Keratinocyte (primary cell): ENCODE measurements at regions not wholly inside any gene's neighbourhood (a gene's known extent, or its start where the extent isn't known, plus 50 kb on each side); places are given as distances from the start of the nearest gene placed in this dataset.

Experiments used
- DNase-seq: peaks from one replicate; pipeline ENCODE4 v3.0.0-alpha.2; 2011; ENCODE audit warnings: low read depth, missing footprints, low spot score
- FAIRE-seq: peaks from 2 replicates; lab custom pipeline; 2011; peaks lifted over from hg19 to GRCh38; lab: Jason Lieb, UNC
- H2AFZ ChIP-seq: 2 replicates; pipeline ENCODE4 v1.6.0; 2012; ENCODE audit warnings: low read length, control low read depth, inconsistent platforms; ENCODE audit not compliant: control insufficient read depth
- H3K27ac ChIP-seq: 2 replicates; pipeline ENCODE4 v1.5.1; 2011; ENCODE audit warnings: low read length; ENCODE audit not compliant: control insufficient read depth, insufficient read depth
- H3K27me3 ChIP-seq: 3 replicates; pipeline ENCODE4 v1.6.0; 2011; ENCODE audit warnings: low read length; ENCODE audit not compliant: control insufficient read depth, insufficient read depth; ENCODE audit errors: extremely low read depth
- H3K36me3 ChIP-seq, 2 experiments: 2 replicates in 1 of 2; 3 replicates in 1 of 2; pipeline ENCODE4 v1.5.1; 2011; ENCODE audit warnings: low read length in 2 of 2, mild to moderate bottlenecking in 1 of 2; ENCODE audit not compliant: control insufficient read depth in 2 of 2, insufficient read depth in 2 of 2; ENCODE audit errors: extremely low read depth in 1 of 2
- H3K4me1 ChIP-seq: 3 replicates; pipeline ENCODE4 v1.5.1; 2011; ENCODE audit warnings: low read length; ENCODE audit not compliant: control insufficient read depth, insufficient read depth; ENCODE audit errors: extremely low read depth
- H3K4me2 ChIP-seq: 3 replicates; pipeline ENCODE4 v1.6.0; 2011; ENCODE audit warnings: low read depth, low read length; ENCODE audit not compliant: control insufficient read depth, insufficient read depth; ENCODE audit errors: extremely low read depth
- H3K4me3 ChIP-seq, 3 experiments: fragments of 200-600 bp in 1 of 3; sonication (generic) in 1 of 3; 2 replicates in 2 of 3; 3 replicates in 1 of 3; pipeline ENCODE4 v1.5.1; 2011 to 2016; ENCODE audit warnings: low read length in 3 of 3, mild to moderate bottlenecking in 3 of 3, control low read depth in 2 of 3, inconsistent platforms in 1 of 3, low read depth in 1 of 3, mixed read lengths in 1 of 3, mixed run types in 1 of 3, moderate library complexity in 1 of 3; ENCODE audit not compliant: control insufficient read depth in 2 of 3, insufficient read depth in 2 of 3; ENCODE audit errors: extremely low read depth in 1 of 3
- H3K79me2 ChIP-seq: 2 replicates; pipeline ENCODE4 v1.6.0; 2012; ENCODE audit warnings: low read length; ENCODE audit not compliant: control insufficient read depth, insufficient read depth
- H3K9ac ChIP-seq: 3 replicates; pipeline ENCODE4 v1.6.0; 2011; ENCODE audit warnings: low read length; ENCODE audit not compliant: control insufficient read depth, insufficient read depth; ENCODE audit errors: extremely low read depth
- H3K9me1 ChIP-seq: 3 replicates; pipeline ENCODE4 v1.6.0; 2011; ENCODE audit warnings: low read length; ENCODE audit not compliant: control insufficient read depth, insufficient read depth; ENCODE audit errors: extremely low read depth
- H3K9me3 ChIP-seq: 2 replicates; pipeline ENCODE4 v1.5.1; 2012; ENCODE audit warnings: low read depth, low read length; ENCODE audit not compliant: control insufficient read depth
- H4K20me1 ChIP-seq: 3 replicates; pipeline ENCODE4 v1.6.0; 2011; ENCODE audit warnings: low read length; ENCODE audit not compliant: control insufficient read depth, insufficient read depth; ENCODE audit errors: extremely low read depth
- EZH2 ChIP-seq: IDR thresholded peaks from one replicate; pipeline ENCODE4 v1.6.1; 2012; ENCODE audit warnings: inconsistent platforms, mild to moderate bottlenecking, low read length, moderate library complexity
- dilution Hi-C: fragments of 300-500 bp; cut with MboI; formaldehyde crosslinking; loops from one replicate; pipeline ENCODE4 v1.7.0; 2020; ENCODE audit warnings: low sequenced_read_pairs; ENCODE audit not compliant: extremely low pct_ligation_motif_present
- TF ChIP-seq, protein P1 (sequence below), 3 experiments: IDR thresholded peaks in 1 of 3; conservative IDR thresholded peaks in 1 of 3; optimal IDR thresholded peaks in 1 of 3; 2 replicates in 2 of 3; 3 replicates in 1 of 3; pipeline versions ENCODE3 to v1.5.1; 2011; ENCODE audit warnings: low read length in 3 of 3, mild to moderate bottlenecking in 3 of 3, moderate library complexity in 2 of 3, control low read depth in 1 of 3, inconsistent platforms in 1 of 3; ENCODE audit not compliant: insufficient read depth in 2 of 3; ENCODE audit errors: extremely low read depth in 1 of 3

DNA sequence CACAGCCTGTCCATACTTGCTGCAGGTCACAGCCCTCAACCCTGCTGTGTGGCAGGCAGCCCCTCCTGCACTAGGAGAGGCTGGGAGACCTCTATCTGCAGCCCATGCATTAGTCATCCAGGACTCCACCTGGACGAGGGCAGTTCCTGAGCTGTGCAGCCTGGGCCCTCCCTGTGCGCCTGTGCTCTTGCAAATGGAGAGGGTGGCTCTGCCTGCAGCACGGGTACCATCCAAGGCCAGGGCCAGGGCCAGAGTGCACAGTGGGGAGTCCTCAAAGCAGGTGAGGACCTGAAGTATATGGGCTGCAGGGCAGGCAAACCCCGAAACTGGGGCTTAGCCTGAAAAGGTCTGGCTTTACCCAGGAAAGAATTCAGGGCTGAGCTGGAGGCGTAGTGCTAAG, 89.8 kb upstream of the PHACTR3 start:
- no peak overlapping the region for H3K27ac ChIP-seq
- no peak for TF ChIP-seq EZH2
- TF ChIP-seq, protein P1, sequence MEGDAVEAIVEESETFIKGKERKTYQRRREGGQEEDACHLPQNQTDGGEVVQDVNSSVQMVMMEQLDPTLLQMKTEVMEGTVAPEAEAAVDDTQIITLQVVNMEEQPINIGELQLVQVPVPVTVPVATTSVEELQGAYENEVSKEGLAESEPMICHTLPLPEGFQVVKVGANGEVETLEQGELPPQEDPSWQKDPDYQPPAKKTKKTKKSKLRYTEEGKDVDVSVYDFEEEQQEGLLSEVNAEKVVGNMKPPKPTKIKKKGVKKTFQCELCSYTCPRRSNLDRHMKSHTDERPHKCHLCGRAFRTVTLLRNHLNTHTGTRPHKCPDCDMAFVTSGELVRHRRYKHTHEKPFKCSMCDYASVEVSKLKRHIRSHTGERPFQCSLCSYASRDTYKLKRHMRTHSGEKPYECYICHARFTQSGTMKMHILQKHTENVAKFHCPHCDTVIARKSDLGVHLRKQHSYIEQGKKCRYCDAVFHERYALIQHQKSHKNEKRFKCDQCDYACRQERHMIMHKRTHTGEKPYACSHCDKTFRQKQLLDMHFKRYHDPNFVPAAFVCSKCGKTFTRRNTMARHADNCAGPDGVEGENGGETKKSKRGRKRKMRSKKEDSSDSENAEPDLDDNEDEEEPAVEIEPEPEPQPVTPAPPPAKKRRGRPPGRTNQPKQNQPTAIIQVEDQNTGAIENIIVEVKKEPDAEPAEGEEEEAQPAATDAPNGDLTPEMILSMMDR (optimal IDR thresholded peaks at IDR 0.05 in 1 of 3, IDR thresholded peaks at IDR 0.05 in 1 of 3, conservative IDR thresholded peaks at IDR 0.05 in 1 of 3; ENCODE audit: extremely low read depth in 1 of 3, insufficient read depth in 2 of 3, low read length in 3 of 3) = no peak
- no peaks in the 10 kb centered on the region for H3K9me1 ChIP-seq
- no peaks in the 10 kb centered on the region for H3K79me2 ChIP-seq
- H3K9me3 ChIP-seq = no peaks in the 10 kb centered on the region
- H3K27me3 ChIP-seq = peaks cover 10% of the 10 kb centered on the region
- H2AFZ ChIP-seq = no peak overlapping the region
- H3K4me2 ChIP-seq = no peak overlapping the region
- no peak overlapping the region for H3K9ac ChIP-seq
- H3K4me1 ChIP-seq = no peaks in the 10 kb centered on the region
- H3K36me3 ChIP-seq = no peaks in the 10 kb centered on the region
- FAIRE-seq = no peak
- no peak overlapping the region for H3K4me3 ChIP-seq
- DNase-seq = no peak
- dilution Hi-C loops = no loop called here
- H4K20me1 ChIP-seq = peaks cover 2% of the 10 kb centered on the region

DNA sequence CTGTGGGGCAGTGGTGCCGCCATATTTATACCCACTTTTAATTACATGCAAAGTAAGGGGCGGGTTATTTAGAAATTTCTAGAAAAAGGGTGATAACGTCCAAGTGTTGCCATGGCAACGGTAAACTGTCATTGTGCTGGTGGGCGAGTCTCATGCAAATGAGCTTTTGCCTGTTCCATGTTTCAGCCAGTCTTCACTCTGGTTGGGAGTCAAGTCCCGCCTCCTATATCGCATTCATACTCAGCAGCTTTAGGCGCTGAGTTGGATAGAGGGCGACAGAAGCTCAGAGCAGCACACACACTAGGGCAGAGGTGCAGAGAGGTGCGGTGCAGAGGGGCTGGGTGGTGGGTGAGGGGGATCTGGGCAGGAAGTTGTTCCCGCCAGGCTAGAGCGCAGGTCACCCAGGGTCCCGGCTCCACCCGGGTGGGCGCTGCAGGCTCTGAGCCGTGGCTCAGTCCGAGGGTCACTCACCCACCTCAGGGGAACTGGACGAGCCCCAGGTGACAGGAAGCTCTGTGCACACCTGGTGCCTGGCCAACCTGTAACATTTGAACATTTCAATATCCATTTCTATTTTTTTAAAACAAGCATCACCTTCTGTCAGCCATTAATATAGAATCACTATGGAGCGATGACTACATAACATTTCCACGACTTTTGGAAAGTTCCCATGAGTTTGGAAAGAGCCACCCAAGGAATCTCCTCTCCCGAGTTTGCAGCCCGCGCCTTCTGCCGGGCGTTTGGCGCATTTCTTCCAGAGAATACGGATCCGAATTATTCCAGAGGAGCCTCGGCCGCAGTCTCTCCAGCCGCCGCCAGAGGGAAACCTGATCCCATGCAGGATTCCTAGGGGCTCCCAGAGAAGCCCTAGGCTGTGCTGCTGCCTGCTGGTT, 89.1 kb upstream of the PHACTR3 start:
- no peaks in the 10 kb centered on the region for H3K9me1 ChIP-seq
- no peaks in the 10 kb centered on the region for H3K36me3 ChIP-seq
- peaks cover 2% of the 10 kb centered on the region for H4K20me1 ChIP-seq
- no peaks in the 10 kb centered on the region for H3K79me2 ChIP-seq
- peaks cover 10% of the 10 kb centered on the region for H3K27me3 ChIP-seq
- dilution Hi-C loops = no loop called here
- H3K4me2 ChIP-seq = no peak overlapping the region
- FAIRE-seq (no peak), DNase-seq (no peak)
- H3K9ac ChIP-seq = no peak overlapping the region
- no peak overlapping the region for H2AFZ ChIP-seq
- no peak for TF ChIP-seq EZH2
- TF ChIP-seq, protein P1 (optimal IDR thresholded peaks at IDR 0.05 in 1 of 3, IDR thresholded peaks at IDR 0.05 in 1 of 3, conservative IDR thresholded peaks at IDR 0.05 in 1 of 3; ENCODE audit: extremely low read depth in 1 of 3, insufficient read depth in 2 of 3, low read length in 3 of 3) = peak; percentile 55 to 90 (median 80)
- H3K9me3 ChIP-seq = no peaks in the 10 kb centered on the region
- no peak overlapping the region for H3K4me3 ChIP-seq
- H3K27ac ChIP-seq = no peak overlapping the region
- H3K4me1 ChIP-seq = no peaks in the 10 kb centered on the region
